AG04450 (cell line): ENCODE measurements at regions not wholly inside any gene's neighbourhood (a gene's known extent, or its start where the extent isn't known, plus 50 kb on each side); places are given as distances from the start of the nearest gene placed in this dataset.

Source experiments
- CTCF ChIA-PET: fragments of 300-600, 350-600 bp; formaldehyde crosslinking; extraction: SDS; loops from one replicate; lab custom pipeline; 2022; ENCODE audit warnings: antibody characterized with exemption, inconsistent platforms; lab: Charles Lee
- POLR2A ChIA-PET: fragments of 350-600 bp; formaldehyde crosslinking; extraction: SDS; loops from one replicate; lab custom pipeline; 2021; ENCODE audit warnings: antibody characterized with exemption, inconsistent platforms; lab: Yijun Ruan, JAX
- DNase-seq: peaks from one replicate; pipeline ENCODE4 v3.0.0-alpha.2; 2011; ENCODE audit warnings: low read depth, low spot score
- H3K27ac ChIP-seq: one replicate; pipeline ENCODE4 v1.5.1; 2012; ENCODE audit warnings: low read depth, low read length, control low read depth
- H3K27me3 ChIP-seq: one replicate; pipeline ENCODE4 v1.6.0; 2012; ENCODE audit warnings: low read length; ENCODE audit not compliant: control insufficient read depth, insufficient read depth
- H3K4me3 ChIP-seq: 2 replicates; pipeline ENCODE4 v1.5.1; 2011; ENCODE audit warnings: mild to moderate bottlenecking, low read depth, low read length, control low read depth
- H3K9me3 ChIP-seq: 2 replicates; pipeline ENCODE4 v1.5.1; 2012; ENCODE audit warnings: low read length; ENCODE audit not compliant: control insufficient read depth, insufficient read depth
- CTCF ChIP-seq: IDR thresholded peaks from 2 replicates; pipeline ENCODE4 v1.5.1; 2011; ENCODE audit warnings: low read depth, low read length, control low read depth, inconsistent platforms

GRCh38 chr2:136310005-136310495 is 192.1 kb upstream of the CXCR4 start:
- no peak for TF ChIP-seq CTCF
- H3K27me3 ChIP-seq, result no peaks in the 10 kb centered on the region
- POLR2A ChIA-PET, result no interaction called here
- DNase-seq, result no peak
- CTCF ChIA-PET, result no interaction called here
- H3K27ac ChIP-seq, result no peak overlapping the region
- no peaks in the 10 kb centered on the region for H3K9me3 ChIP-seq
- H3K4me3 ChIP-seq, result no peak overlapping the region

GRCh38 chr2:136308611-136309010 is 190.7 kb upstream of the CXCR4 start:
- POLR2A ChIA-PET, result no interaction called here
- no peaks in the 10 kb centered on the region for H3K27me3 ChIP-seq
- CTCF ChIA-PET, result no interaction called here
- DNase-seq, result no peak
- TF ChIP-seq CTCF, result no peak
- H3K9me3 ChIP-seq, result no peaks in the 10 kb centered on the region
- no peak overlapping the region for H3K4me3 ChIP-seq
- H3K27ac ChIP-seq, result no peak overlapping the region

- ChIA-PET POLR2A (no interaction called here), CTCF (no interaction called here)
- TF ChIP-seq CTCF, result no peak
- Histone ChIP-seq H3K27me3 (no peaks in the 10 kb centered on the region), H3K9me3 (no peaks in the 10 kb centered on the region), H3K27ac (no peak overlapping the region), H3K4me3 (no peak overlapping the region)
- DNase-seq, result no peak
Observed at GRCh38 chr2:136306836-136307235, 188.9 kb upstream of the CXCR4 start.

- no peak for DNase-seq
- H3K27me3 ChIP-seq, result no peaks in the 10 kb centered on the region
- CTCF ChIA-PET, result no interaction called here
- no peak overlapping the region for H3K4me3 ChIP-seq
- POLR2A ChIA-PET, result no interaction called here
- no peaks in the 10 kb centered on the region for H3K9me3 ChIP-seq
- no peak for TF ChIP-seq CTCF
- no peak overlapping the region for H3K27ac ChIP-seq
Observed at GRCh38 chr2:136305517-136306192, 187.7 kb upstream of the CXCR4 start.

- POLR2A ChIA-PET, result no interaction called here
- CTCF ChIA-PET, result no interaction called here
- Histone ChIP-seq H3K27me3 (no peaks in the 10 kb centered on the region), H3K4me3 (no peak overlapping the region), H3K9me3 (no peaks in the 10 kb centered on the region), H3K27ac (no peak overlapping the region)
- DNase-seq, result no peak
- no peak for TF ChIP-seq CTCF
Observed at GRCh38 chr2:136301006-136301405, 183.1 kb upstream of the CXCR4 start.
